Activated CD8-positive, alpha-beta memory T cell treated with anti-CD3 and anti-CD28 coated beads for 24 hours (primary cell): ENCODE measurements at regions not wholly inside any gene's neighbourhood (a gene's known extent, or its start where the extent isn't known, plus 50 kb on each side); places are given as distances from the start of the nearest gene placed in this dataset.
"Not testable (repeated sequence)": the region's sequence is repeated elsewhere in the genome, so short reads cannot be mapped to it uniquely, and the experiment has no call there.

ENCODE experiments used
- DNase-seq: peaks from one replicate; pipeline ENCODE4 v3.0.0-alpha.2; 2020

- DNase-seq, result no peak
These were observed 492.2 kb downstream of the KCNJ2 start for GRCh38 chr17:70661342-70662222.

- no peak for DNase-seq
These were observed 499.1 kb downstream of the KCNJ2 start for GRCh38 chr17:70668276-70668937.

- DNase-seq, result no peak
These were observed 499.8 kb downstream of the KCNJ2 start for GRCh38 chr17:70668938-70669778.

- no peak for DNase-seq
These were observed 504.7 kb downstream of the KCNJ2 start for GRCh38 chr17:70674061-70674460.

GRCh38 chr17:70675070-70675590 is 505.8 kb downstream of the KCNJ2 start:
- DNase-seq, result no peak

GRCh38 chr17:70677783-70678647 is 508.7 kb downstream of the KCNJ2 start:
- DNase-seq, result no peak

- DNase-seq, result no peak
These were observed 509.6 kb downstream of the KCNJ2 start for GRCh38 chr17:70678889-70679288.

- no peak for DNase-seq
These were observed 514.6 kb downstream of the KCNJ2 start for GRCh38 chr17:70683936-70684335.

GRCh38 chr17:70687421-70687820 is 518.1 kb downstream of the KCNJ2 start:
- DNase-seq, result no peak

- no peak for DNase-seq
These were observed 521.8 kb downstream of the KCNJ2 start for GRCh38 chr17:70691150-70691549.

GRCh38 chr17:70699408-70699807 is 530.1 kb downstream of the KCNJ2 start:
- DNase-seq, result no peak

- no peak for DNase-seq
These were observed 533.4 kb downstream of the KCNJ2 start for GRCh38 chr17:70702683-70703255.

- DNase-seq, result no peak
These were observed 540.3 kb downstream of the KCNJ2 start for GRCh38 chr17:70709596-70709995.

- DNase-seq, result no peak
These were observed 544.4 kb downstream of the KCNJ2 start for GRCh38 chr17:70713694-70714093.

GRCh38 chr17:70716551-70716950 is 547.2 kb downstream of the KCNJ2 start:
- DNase-seq, result no peak

- no peak for DNase-seq
These were observed 547.7 kb downstream of the KCNJ2 start for GRCh38 chr17:70717042-70717441.

- no peak for DNase-seq
These were observed 567.1 kb downstream of the KCNJ2 start for GRCh38 chr17:70736375-70736957.

- DNase-seq, result no peak
These were observed 569.7 kb downstream of the KCNJ2 start for GRCh38 chr17:70739065-70739464.

- DNase-seq, result not testable (repeated sequence)
These were observed 577.2 kb downstream of the KCNJ2 start for GRCh38 chr17:70746574-70746973.

GRCh38 chr17:70750983-70751382 is 581.7 kb downstream of the KCNJ2 start:
- DNase-seq, result no peak

GRCh38 chr17:70752461-70752860 is 583.1 kb downstream of the KCNJ2 start:
- DNase-seq, result not testable (repeated sequence)
